Stimulated activated CD8-positive, alpha-beta memory T cell treated with anti-CD3 and anti-CD28 coated beads, Interleukin-7, amount 100 ng/mL, for 4 hours (primary cell): ENCODE measurements at regions not wholly inside any gene's neighbourhood (a gene's known extent, or its start where the extent isn't known, plus 50 kb on each side); places are given as distances from the start of the nearest gene placed in this dataset.
"Not testable (repeated sequence)": the region's sequence is repeated elsewhere in the genome, so short reads cannot be mapped to it uniquely, and the experiment has no call there.

Experiments used
- DNase-seq, 2 donors: peaks; one replicate each; pipeline ENCODE4 v3.0.0-alpha.2; 2020; ENCODE audit warnings: low read depth in 2 of 2

- DNase-seq: no peak
Measured at GRCh38 chr6:14552891-14553290, 435.3 kb downstream of the CD83 start.

- no peak for DNase-seq
Measured at GRCh38 chr6:14553515-14553914, 435.9 kb downstream of the CD83 start.

GRCh38 chr6:14555804-14556203 lies 438.2 kb downstream of the CD83 start:
- no peak for DNase-seq

GRCh38 chr6:14559746-14560536 lies 442.4 kb downstream of the CD83 start:
- no peak for DNase-seq

GRCh38 chr6:14561563-14561962 lies 444.0 kb downstream of the CD83 start:
- DNase-seq: not testable (repeated sequence)

- no peak for DNase-seq
Measured at GRCh38 chr6:14567842-14568241, 450.3 kb downstream of the CD83 start.

GRCh38 chr6:14569394-14569793 lies 451.8 kb downstream of the CD83 start:
- no peak for DNase-seq

- DNase-seq: not testable (repeated sequence)
Measured at GRCh38 chr6:14569874-14570273, 452.3 kb downstream of the CD83 start.

GRCh38 chr6:14571001-14571400 lies 453.4 kb downstream of the CD83 start:
- no peak for DNase-seq

GRCh38 chr6:14571746-14572145 lies 454.2 kb downstream of the CD83 start:
- DNase-seq: no peak

GRCh38 chr6:14573267-14573666 lies 455.7 kb downstream of the CD83 start:
- no peak for DNase-seq

- no peak for DNase-seq
Measured at GRCh38 chr6:14573703-14574290, 456.2 kb downstream of the CD83 start.

- DNase-seq: no peak
Measured at GRCh38 chr6:14575961-14576360, 458.4 kb downstream of the CD83 start.

GRCh38 chr6:14578994-14579393 lies 461.4 kb downstream of the CD83 start:
- no peak for DNase-seq

GRCh38 chr6:14582749-14583148 lies 465.2 kb downstream of the CD83 start:
- no peak for DNase-seq

- no peak for DNase-seq
Measured at GRCh38 chr6:14583826-14584225, 466.3 kb downstream of the CD83 start.

GRCh38 chr6:14584450-14584849 lies 466.9 kb downstream of the CD83 start:
- DNase-seq: no peak

GRCh38 chr6:14585689-14586088 lies 468.1 kb downstream of the CD83 start:
- DNase-seq: no peak

- DNase-seq: no peak
Measured at GRCh38 chr6:14589175-14589574, 471.6 kb downstream of the CD83 start.

GRCh38 chr6:14590586-14590985 lies 473.0 kb downstream of the CD83 start:
- no peak for DNase-seq

- no peak for DNase-seq
Measured at GRCh38 chr6:14591998-14592397, 474.4 kb downstream of the CD83 start.

- no peak for DNase-seq
Measured at GRCh38 chr6:14593286-14593685, 475.7 kb downstream of the CD83 start.

GRCh38 chr6:14595751-14596150 lies 478.2 kb downstream of the CD83 start:
- DNase-seq: no peak

GRCh38 chr6:14596410-14596809 lies 478.8 kb downstream of the CD83 start:
- peak in 1 of 2 donors; percentile 1 for DNase-seq
